ENCODE measurements at regions not wholly inside any gene's neighbourhood (a gene's known extent, or its start where the extent isn't known, plus 50 kb on each side); places are given as distances from the start of the nearest gene placed in this dataset.

DNA sequence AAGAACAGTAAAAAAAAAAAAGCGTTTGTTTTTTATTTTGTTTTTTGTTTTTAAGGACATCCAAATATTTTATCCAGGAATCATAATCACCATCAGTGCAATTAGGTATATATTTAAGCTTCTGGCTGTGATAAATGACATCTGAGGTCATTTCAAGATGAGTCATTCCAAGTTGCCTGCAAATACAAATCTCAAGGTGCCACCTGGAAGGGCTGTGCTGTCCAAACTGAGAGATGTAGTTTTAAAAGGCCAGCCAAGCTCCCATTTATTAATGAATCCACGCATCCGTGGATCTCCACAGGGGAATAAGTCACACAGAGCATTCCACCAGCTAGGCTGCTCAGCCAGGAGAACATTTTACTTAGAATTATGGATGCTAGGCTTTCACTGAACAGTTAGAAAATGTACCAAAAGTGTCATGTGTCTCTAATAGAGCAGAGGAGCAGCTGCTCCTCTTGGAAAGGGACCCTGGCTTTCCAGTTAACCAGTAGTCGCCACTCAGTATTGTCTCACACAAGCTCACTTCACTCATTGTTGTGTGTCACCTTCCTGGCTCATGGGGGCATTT, 1151.4 kb upstream of the TMEM132C start:
- CTCF ChIA-PET: no interaction called here
- Histone ChIP-seq H3K9ac (ENCODE audit: low read length) (no peak overlapping the region), H2AFZ (ENCODE audit: insufficient read depth, low read depth, low read length, poor library complexity, severe bottlenecking) (no peak overlapping the region), H3K79me2 (ENCODE audit: control insufficient read depth, insufficient read depth, low read length) (no peaks in the 10 kb centered on the region), H3K27me3 (replicated peaks in 1 of 4; ENCODE audit: control extremely low read depth in 1 of 4, control insufficient read depth in 3 of 4, insufficient read depth in 4 of 4, low read length in 3 of 4) (no peaks in the 10 kb centered on the region), H3K9me3 (ENCODE audit: control extremely low read depth in 1 of 3, control insufficient read depth in 2 of 3, insufficient read depth in 1 of 3, low read length in 2 of 3) (no peaks in the 10 kb centered on the region), H3K4me2 (replicated peaks; ENCODE audit: low read depth, low read length, poor library complexity, severe bottlenecking) (no peak overlapping the region), H4K20me1 (ENCODE audit: control insufficient read depth, insufficient read depth, low read length, poor library complexity, severe bottlenecking) (no peaks in the 10 kb centered on the region), H3K4me1 (ENCODE audit: control insufficient read depth in 2 of 2, insufficient read depth in 2 of 2, low read length in 2 of 2) (no peaks in the 10 kb centered on the region), H3K36me3 (replicated peaks in 1 of 2; ENCODE audit: control extremely low read depth in 1 of 2, control insufficient read depth in 1 of 2, extremely low read depth in 1 of 2, insufficient read depth in 2 of 2, low read length in 1 of 2) (no peaks in the 10 kb centered on the region), H3K4me3 (ENCODE audit: control extremely low read depth in 1 of 5, extremely low read depth in 1 of 5, insufficient read depth in 1 of 5, low read depth in 2 of 5, low read length in 4 of 5) (no peak overlapping the region), H3K27ac (ENCODE audit: low read length in 2 of 2) (no peak overlapping the region)
- H3K4me3 Mint-ChIP-seq: no peak overlapping the region
- intact Hi-C loops (cut with micrococcal nuclease): no loop called here
- no peak for TF ChIP-seq EZH2 (IDR thresholded peaks at IDR 0.05; ENCODE audit: borderline replicate concordance, insufficient read depth, low read depth, low read length, poor library complexity, severe bottlenecking)
- TF ChIP-seq, protein P1, sequence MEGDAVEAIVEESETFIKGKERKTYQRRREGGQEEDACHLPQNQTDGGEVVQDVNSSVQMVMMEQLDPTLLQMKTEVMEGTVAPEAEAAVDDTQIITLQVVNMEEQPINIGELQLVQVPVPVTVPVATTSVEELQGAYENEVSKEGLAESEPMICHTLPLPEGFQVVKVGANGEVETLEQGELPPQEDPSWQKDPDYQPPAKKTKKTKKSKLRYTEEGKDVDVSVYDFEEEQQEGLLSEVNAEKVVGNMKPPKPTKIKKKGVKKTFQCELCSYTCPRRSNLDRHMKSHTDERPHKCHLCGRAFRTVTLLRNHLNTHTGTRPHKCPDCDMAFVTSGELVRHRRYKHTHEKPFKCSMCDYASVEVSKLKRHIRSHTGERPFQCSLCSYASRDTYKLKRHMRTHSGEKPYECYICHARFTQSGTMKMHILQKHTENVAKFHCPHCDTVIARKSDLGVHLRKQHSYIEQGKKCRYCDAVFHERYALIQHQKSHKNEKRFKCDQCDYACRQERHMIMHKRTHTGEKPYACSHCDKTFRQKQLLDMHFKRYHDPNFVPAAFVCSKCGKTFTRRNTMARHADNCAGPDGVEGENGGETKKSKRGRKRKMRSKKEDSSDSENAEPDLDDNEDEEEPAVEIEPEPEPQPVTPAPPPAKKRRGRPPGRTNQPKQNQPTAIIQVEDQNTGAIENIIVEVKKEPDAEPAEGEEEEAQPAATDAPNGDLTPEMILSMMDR (IDR thresholded peaks at IDR 0.05): no peak
- H3K4me1 Mint-ChIP-seq: no peaks in the 10 kb centered on the region
- H3K9me3 Mint-ChIP-seq (ENCODE audit: insufficient read depth): no peaks in the 10 kb centered on the region
- H3K27me3 Mint-ChIP-seq: no peaks in the 10 kb centered on the region
- no peak overlapping the region for H3K27ac Mint-ChIP-seq
- WGBS (ENCODE audit: insufficient coverage): 81% methylated on average over 3 of the region's 4 CpGs
- POLR2A ChIA-PET: no interaction called here
- ATAC-seq (ENCODE audit: low read depth) (no peak), DNase-seq (no peak)

DNA sequence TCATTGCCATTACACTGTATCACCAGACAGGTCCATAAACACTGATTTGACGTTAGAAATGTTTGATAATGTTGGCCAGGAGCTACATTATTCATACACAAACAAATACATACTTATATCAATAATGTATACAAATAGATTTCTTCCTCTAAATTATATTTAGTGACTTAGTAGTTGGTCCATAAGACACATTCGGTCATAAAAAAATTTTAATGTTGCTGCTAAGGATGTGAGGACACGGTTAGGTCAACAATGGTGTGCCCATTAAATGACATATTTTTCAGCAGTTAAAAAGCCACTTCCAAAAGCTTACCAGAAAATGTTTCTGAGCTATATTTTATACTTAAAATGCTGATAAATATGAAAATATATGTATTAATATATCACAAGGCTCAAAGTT, 1148.7 kb upstream of the TMEM132C start:
- no peak for ATAC-seq (ENCODE audit: low read depth)
- H3K9me3 Mint-ChIP-seq (ENCODE audit: insufficient read depth): no peaks in the 10 kb centered on the region
- intact Hi-C loops (cut with micrococcal nuclease): no loop called here

More for the DNA sequence above, 1148.7 kb upstream of the TMEM132C start:
- Histone ChIP-seq H3K9ac (ENCODE audit: low read length) (no peak overlapping the region), H4K20me1 (ENCODE audit: control insufficient read depth, insufficient read depth, low read length, poor library complexity, severe bottlenecking) (no peaks in the 10 kb centered on the region), H3K4me3 (ENCODE audit: control extremely low read depth in 1 of 5, extremely low read depth in 1 of 5, insufficient read depth in 1 of 5, low read depth in 2 of 5, low read length in 4 of 5) (no peak overlapping the region), H3K27me3 (replicated peaks in 1 of 4; ENCODE audit: control extremely low read depth in 1 of 4, control insufficient read depth in 3 of 4, insufficient read depth in 4 of 4, low read length in 3 of 4) (no peaks in the 10 kb centered on the region), H3K36me3 (replicated peaks in 1 of 2; ENCODE audit: control extremely low read depth in 1 of 2, control insufficient read depth in 1 of 2, extremely low read depth in 1 of 2, insufficient read depth in 2 of 2, low read length in 1 of 2) (no peaks in the 10 kb centered on the region), H3K27ac (ENCODE audit: low read length in 2 of 2) (no peak overlapping the region), H3K4me2 (replicated peaks; ENCODE audit: low read depth, low read length, poor library complexity, severe bottlenecking) (no peak overlapping the region), H3K79me2 (ENCODE audit: control insufficient read depth, insufficient read depth, low read length) (no peaks in the 10 kb centered on the region), H3K9me3 (ENCODE audit: control extremely low read depth in 1 of 3, control insufficient read depth in 2 of 3, insufficient read depth in 1 of 3, low read length in 2 of 3) (no peaks in the 10 kb centered on the region), H2AFZ (ENCODE audit: insufficient read depth, low read depth, low read length, poor library complexity, severe bottlenecking) (no peak overlapping the region), H3K4me1 (ENCODE audit: control insufficient read depth in 2 of 2, insufficient read depth in 2 of 2, low read length in 2 of 2) (no peaks in the 10 kb centered on the region)
- Mint-ChIP-seq H3K27me3 (no peaks in the 10 kb centered on the region), H3K4me3 (no peak overlapping the region), H3K4me1 (no peaks in the 10 kb centered on the region), H3K27ac (no peak overlapping the region)
- POLR2A ChIA-PET: no interaction called here
- WGBS (ENCODE audit: insufficient coverage): no CpG with 5 or more reads among the region's 3 CpGs
- no peak for TF ChIP-seq EZH2 (IDR thresholded peaks at IDR 0.05; ENCODE audit: borderline replicate concordance, insufficient read depth, low read depth, low read length, poor library complexity, severe bottlenecking)
- TF ChIP-seq, protein P1 (IDR thresholded peaks at IDR 0.05): no peak
- DNase-seq: no peak
- CTCF ChIA-PET: no interaction called here

Data from B cell (primary cell).